ENCODE measurements at regions not wholly inside any gene's neighbourhood (a gene's known extent, or its start where the extent isn't known, plus 50 kb on each side); places are given as distances from the start of the nearest gene placed in this dataset.

DNA sequence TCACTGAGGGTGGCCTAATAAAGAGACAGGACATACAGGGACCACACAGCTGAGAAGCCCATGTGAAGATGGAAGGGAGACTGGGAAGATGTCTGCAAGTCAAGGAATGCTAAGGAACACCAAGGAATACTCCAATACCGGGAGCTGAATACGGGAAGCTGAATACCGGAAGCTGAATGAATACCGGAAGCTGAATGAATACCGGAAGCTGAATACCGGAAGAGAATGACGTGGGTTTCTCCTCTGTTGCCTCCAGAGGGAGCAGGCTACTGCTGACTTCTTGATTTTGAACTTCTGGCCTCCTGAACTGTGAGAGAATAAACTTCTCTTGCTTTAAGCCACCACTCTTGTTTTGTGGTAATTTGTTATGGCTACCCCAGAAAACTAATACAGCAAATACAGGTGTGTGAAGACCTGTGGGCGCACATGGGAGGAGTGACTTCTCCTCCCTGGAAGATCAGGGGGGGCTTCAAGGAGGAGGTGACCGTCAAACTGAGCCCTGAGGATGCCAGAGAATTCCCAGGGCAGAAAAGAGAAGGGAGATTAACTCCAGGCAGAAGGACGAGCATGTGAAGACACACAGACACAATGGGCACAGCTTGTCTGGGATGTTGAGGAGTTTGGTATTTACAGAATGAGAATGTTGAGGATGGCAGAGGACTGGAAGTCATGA is 259.9 kb downstream of the IRF8 start:
- Histone ChIP-seq H3K4me1 (replicated peaks; ENCODE audit: insufficient read depth) (no peaks in the 10 kb centered on the region), H3K9me3 (ENCODE audit: insufficient read depth, low read depth) (no peaks in the 10 kb centered on the region), H3K4me2 (no peak overlapping the region), H3F3A (ENCODE audit: insufficient read depth, low read depth) (no peaks in the 10 kb centered on the region), H3K27me3 (ENCODE audit: insufficient read depth, low read depth) (peaks cover 50% of the 10 kb centered on the region), H3K79me2 (ENCODE audit: low read depth) (no peaks in the 10 kb centered on the region), H3K9me2 (ENCODE audit: insufficient read depth) (no peaks in the 10 kb centered on the region), H3K36me3 (ENCODE audit: low read depth) (no peaks in the 10 kb centered on the region), H2AFZ (no peak overlapping the region), H3K27ac (no peak overlapping the region), H3K4me3 (no peak overlapping the region), H4K20me1 (ENCODE audit: insufficient read depth) (no peaks in the 10 kb centered on the region)
- intact Hi-C loops (cut with micrococcal nuclease; ENCODE audit: unreplicated experiment), result no loop called here
- DNase-seq, result no peak
- POLR2A ChIA-PET (ENCODE audit: unreplicated experiment), result no interaction called here
- CTCF ChIA-PET, result no interaction called here
- BruUV-seq (replicated peaks), result no TSS peak
- TF ChIP-seq EZH2 (IDR thresholded peaks at IDR 0.05; ENCODE audit: low read depth), result no peak
- TF ChIP-seq, protein P1, sequence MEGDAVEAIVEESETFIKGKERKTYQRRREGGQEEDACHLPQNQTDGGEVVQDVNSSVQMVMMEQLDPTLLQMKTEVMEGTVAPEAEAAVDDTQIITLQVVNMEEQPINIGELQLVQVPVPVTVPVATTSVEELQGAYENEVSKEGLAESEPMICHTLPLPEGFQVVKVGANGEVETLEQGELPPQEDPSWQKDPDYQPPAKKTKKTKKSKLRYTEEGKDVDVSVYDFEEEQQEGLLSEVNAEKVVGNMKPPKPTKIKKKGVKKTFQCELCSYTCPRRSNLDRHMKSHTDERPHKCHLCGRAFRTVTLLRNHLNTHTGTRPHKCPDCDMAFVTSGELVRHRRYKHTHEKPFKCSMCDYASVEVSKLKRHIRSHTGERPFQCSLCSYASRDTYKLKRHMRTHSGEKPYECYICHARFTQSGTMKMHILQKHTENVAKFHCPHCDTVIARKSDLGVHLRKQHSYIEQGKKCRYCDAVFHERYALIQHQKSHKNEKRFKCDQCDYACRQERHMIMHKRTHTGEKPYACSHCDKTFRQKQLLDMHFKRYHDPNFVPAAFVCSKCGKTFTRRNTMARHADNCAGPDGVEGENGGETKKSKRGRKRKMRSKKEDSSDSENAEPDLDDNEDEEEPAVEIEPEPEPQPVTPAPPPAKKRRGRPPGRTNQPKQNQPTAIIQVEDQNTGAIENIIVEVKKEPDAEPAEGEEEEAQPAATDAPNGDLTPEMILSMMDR (conservative IDR thresholded peaks at IDR 0.05), result no peak

DNA sequence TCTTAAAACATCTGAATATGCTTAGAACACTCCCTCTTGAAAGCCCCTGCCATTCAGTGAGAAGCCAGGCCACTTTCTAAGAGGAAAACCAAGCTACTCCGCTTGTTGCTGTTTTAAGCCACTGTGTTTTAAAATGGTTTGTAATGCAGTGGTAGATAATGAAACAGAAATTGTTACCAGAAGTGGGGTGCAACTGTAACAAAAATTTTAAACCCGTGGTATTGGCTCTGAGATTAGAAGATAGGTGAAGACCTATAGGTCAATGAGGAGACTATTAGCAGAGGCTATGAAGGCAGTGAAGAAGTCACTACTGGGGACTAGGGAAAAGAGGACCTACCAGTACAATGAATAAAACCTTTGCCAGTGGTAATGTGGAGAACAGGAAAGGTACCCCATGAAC is 266.5 kb downstream of the IRF8 start:
- Histone ChIP-seq H4K20me1 (ENCODE audit: insufficient read depth) (no peaks in the 10 kb centered on the region), H3K27ac (no peak overlapping the region), H3F3A (ENCODE audit: insufficient read depth, low read depth) (no peaks in the 10 kb centered on the region), H3K9me3 (ENCODE audit: insufficient read depth, low read depth) (no peaks in the 10 kb centered on the region; the same call in 1 of the 2 replicates), H3K4me3 (no peak overlapping the region), H3K4me1 (replicated peaks; ENCODE audit: insufficient read depth) (no peaks in the 10 kb centered on the region), H3K9me2 (ENCODE audit: insufficient read depth) (no peaks in the 10 kb centered on the region), H2AFZ (no peak overlapping the region), H3K79me2 (ENCODE audit: low read depth) (no peaks in the 10 kb centered on the region), H3K27me3 (ENCODE audit: insufficient read depth, low read depth) (peaks cover 50% of the 10 kb centered on the region), H3K4me2 (no peak overlapping the region), H3K36me3 (ENCODE audit: low read depth) (no peaks in the 10 kb centered on the region)
- no peak for DNase-seq
- ChIA-PET CTCF (no interaction called here), POLR2A (ENCODE audit: unreplicated experiment) (no interaction called here)
- no peak for TF ChIP-seq EZH2 (IDR thresholded peaks at IDR 0.05; ENCODE audit: low read depth)
- TF ChIP-seq, protein P1 (conservative IDR thresholded peaks at IDR 0.05), result no peak
- BruUV-seq (replicated peaks), result no TSS peak
- intact Hi-C loops (cut with micrococcal nuclease; ENCODE audit: unreplicated experiment), result no loop called here

- TF ChIP-seq EZH2 (IDR thresholded peaks at IDR 0.05; ENCODE audit: low read depth), result no peak
- intact Hi-C loops (cut with micrococcal nuclease; ENCODE audit: unreplicated experiment), result no loop called here
- BruUV-seq (replicated peaks), result no TSS peak
- Histone ChIP-seq H2AFZ (no peak overlapping the region), H3K9me3 (ENCODE audit: insufficient read depth, low read depth) (no peaks in the 10 kb centered on the region; the same call in 1 of the 2 replicates), H3K4me3 (no peak overlapping the region), H3K4me2 (no peak overlapping the region), H3K9me2 (ENCODE audit: insufficient read depth) (no peaks in the 10 kb centered on the region), H4K20me1 (ENCODE audit: insufficient read depth) (no peaks in the 10 kb centered on the region), H3K27ac (no peak overlapping the region), H3K4me1 (replicated peaks; ENCODE audit: insufficient read depth) (no peaks in the 10 kb centered on the region), H3K27me3 (ENCODE audit: insufficient read depth, low read depth) (peaks cover 59% of the 10 kb centered on the region), H3K79me2 (ENCODE audit: low read depth) (no peaks in the 10 kb centered on the region), H3F3A (ENCODE audit: insufficient read depth, low read depth) (no peaks in the 10 kb centered on the region), H3K36me3 (ENCODE audit: low read depth) (no peaks in the 10 kb centered on the region)
- ChIA-PET CTCF (interaction anchor here (0.6 kb wide), 1 partner anchor 180 kb away, joined by 3 read pairs; no protein-coding TSS in a partner anchor), POLR2A (ENCODE audit: unreplicated experiment) (no interaction called here)
- no peak for DNase-seq
These were observed 267.5 kb downstream of the IRF8 start for GRCh38 chr16:86166414-86166813.

DNA sequence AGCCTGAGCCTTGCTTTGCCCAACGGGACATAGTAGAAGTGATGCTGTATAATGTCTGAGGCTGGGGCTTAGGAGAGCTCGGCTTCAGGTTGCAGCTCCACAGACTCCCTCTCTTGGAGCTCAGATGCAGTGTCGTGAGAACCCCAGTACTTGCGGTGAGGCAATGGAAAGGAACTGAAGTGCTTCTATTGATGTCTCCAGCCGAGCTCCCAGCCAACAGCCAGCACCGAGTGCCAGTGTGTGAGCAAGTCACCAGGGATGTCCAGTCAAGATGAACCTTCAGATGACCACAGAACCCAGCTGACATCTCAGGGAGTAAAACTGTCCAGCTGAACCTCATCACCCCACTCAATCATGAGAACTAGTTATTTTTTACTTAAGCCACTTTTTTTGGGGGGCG is 268.1 kb downstream of the IRF8 start:
- peaks cover 54% of the 10 kb centered on the region for H3K27me3 ChIP-seq (ENCODE audit: insufficient read depth, low read depth)
- intact Hi-C loops (cut with micrococcal nuclease; ENCODE audit: unreplicated experiment), result no loop called here
- H3K4me2 ChIP-seq, result no peak overlapping the region
- H3F3A ChIP-seq (ENCODE audit: insufficient read depth, low read depth), result no peaks in the 10 kb centered on the region
- H3K79me2 ChIP-seq (ENCODE audit: low read depth), result no peaks in the 10 kb centered on the region
- no peaks in the 10 kb centered on the region for H3K4me1 ChIP-seq (replicated peaks; ENCODE audit: insufficient read depth)
- no peaks in the 10 kb centered on the region for H4K20me1 ChIP-seq (ENCODE audit: insufficient read depth)
- no peak overlapping the region for H3K4me3 ChIP-seq
- no peak overlapping the region for H3K27ac ChIP-seq
- POLR2A ChIA-PET (ENCODE audit: unreplicated experiment), result no interaction called here
- H3K9me3 ChIP-seq (ENCODE audit: insufficient read depth, low read depth), result no peaks in the 10 kb centered on the region; the same call in 1 of the 2 replicates
- CTCF ChIA-PET, result no interaction called here
- H3K36me3 ChIP-seq (ENCODE audit: low read depth), result no peaks in the 10 kb centered on the region
- no TSS peak for BruUV-seq (replicated peaks)
- TF ChIP-seq, protein P1 (conservative IDR thresholded peaks at IDR 0.05), result no peak
- TF ChIP-seq EZH2 (IDR thresholded peaks at IDR 0.05; ENCODE audit: low read depth), result no peak
- H2AFZ ChIP-seq, result no peak overlapping the region
- H3K9me2 ChIP-seq (ENCODE audit: insufficient read depth), result no peaks in the 10 kb centered on the region
- no peak for DNase-seq

Measured in PC-9 (cell line).